ENCODE measurements at regions not wholly inside any gene's neighbourhood (a gene's known extent, or its start where the extent isn't known, plus 50 kb on each side); places are given as distances from the start of the nearest gene placed in this dataset.

DNA sequence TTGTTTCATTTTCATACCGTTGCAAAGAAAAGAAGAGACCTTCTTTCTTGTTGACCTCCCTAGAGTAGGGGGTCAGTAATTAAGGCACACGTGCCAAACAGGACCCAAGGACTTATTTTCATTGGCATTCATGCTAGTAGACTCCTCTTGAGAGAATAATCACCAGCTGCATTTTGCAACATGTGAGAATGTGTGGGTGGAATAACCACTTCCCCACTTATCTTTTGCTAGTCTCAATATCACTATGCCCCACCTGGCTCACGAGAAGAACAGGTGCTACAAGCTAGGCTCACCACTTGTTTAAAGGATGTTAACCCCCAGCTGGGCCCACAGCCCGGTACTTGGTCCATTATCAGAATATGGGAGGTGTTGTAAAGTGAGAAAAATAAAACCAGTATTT, 460.7 kb upstream of the MEF2C start:
- H3K4me1 Mint-ChIP-seq (ENCODE audit: unreplicated experiment), result peaks cover 37% of the 10 kb centered on the region
- H3K9me3 Mint-ChIP-seq (ENCODE audit: unreplicated experiment), result no peaks in the 10 kb centered on the region
- H3K27me3 Mint-ChIP-seq (ENCODE audit: unreplicated experiment), result no peaks in the 10 kb centered on the region
- no peak for DNase-seq (ENCODE audit: extremely low spot score, unreplicated experiment)
- peak overlapping the region; percentile 48 for H3K27ac Mint-ChIP-seq (ENCODE audit: unreplicated experiment)
- no peak overlapping the region for H3K4me3 Mint-ChIP-seq (ENCODE audit: unreplicated experiment)
- TF ChIP-seq, protein P1, sequence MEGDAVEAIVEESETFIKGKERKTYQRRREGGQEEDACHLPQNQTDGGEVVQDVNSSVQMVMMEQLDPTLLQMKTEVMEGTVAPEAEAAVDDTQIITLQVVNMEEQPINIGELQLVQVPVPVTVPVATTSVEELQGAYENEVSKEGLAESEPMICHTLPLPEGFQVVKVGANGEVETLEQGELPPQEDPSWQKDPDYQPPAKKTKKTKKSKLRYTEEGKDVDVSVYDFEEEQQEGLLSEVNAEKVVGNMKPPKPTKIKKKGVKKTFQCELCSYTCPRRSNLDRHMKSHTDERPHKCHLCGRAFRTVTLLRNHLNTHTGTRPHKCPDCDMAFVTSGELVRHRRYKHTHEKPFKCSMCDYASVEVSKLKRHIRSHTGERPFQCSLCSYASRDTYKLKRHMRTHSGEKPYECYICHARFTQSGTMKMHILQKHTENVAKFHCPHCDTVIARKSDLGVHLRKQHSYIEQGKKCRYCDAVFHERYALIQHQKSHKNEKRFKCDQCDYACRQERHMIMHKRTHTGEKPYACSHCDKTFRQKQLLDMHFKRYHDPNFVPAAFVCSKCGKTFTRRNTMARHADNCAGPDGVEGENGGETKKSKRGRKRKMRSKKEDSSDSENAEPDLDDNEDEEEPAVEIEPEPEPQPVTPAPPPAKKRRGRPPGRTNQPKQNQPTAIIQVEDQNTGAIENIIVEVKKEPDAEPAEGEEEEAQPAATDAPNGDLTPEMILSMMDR (IDR thresholded peaks at IDR 0.05), result no peak
- H3K36me3 Mint-ChIP-seq (ENCODE audit: unreplicated experiment), result no peaks in the 10 kb centered on the region

GRCh38 chr5:89342106-89342876, 459.3 kb upstream of the MEF2C start:
- no peak overlapping the region for H3K4me3 Mint-ChIP-seq (ENCODE audit: unreplicated experiment)
- H3K9me3 Mint-ChIP-seq (ENCODE audit: unreplicated experiment), result no peaks in the 10 kb centered on the region
- DNase-seq (ENCODE audit: extremely low spot score, unreplicated experiment), result no peak
- H3K27me3 Mint-ChIP-seq (ENCODE audit: unreplicated experiment), result no peaks in the 10 kb centered on the region
- H3K36me3 Mint-ChIP-seq (ENCODE audit: unreplicated experiment), result no peaks in the 10 kb centered on the region
- peak overlapping the region; percentile 73 for H3K27ac Mint-ChIP-seq (ENCODE audit: unreplicated experiment)
- H3K4me1 Mint-ChIP-seq (ENCODE audit: unreplicated experiment), result peaks cover 42% of the 10 kb centered on the region
- TF ChIP-seq, protein P1 (IDR thresholded peaks at IDR 0.05), result no peak

DNA sequence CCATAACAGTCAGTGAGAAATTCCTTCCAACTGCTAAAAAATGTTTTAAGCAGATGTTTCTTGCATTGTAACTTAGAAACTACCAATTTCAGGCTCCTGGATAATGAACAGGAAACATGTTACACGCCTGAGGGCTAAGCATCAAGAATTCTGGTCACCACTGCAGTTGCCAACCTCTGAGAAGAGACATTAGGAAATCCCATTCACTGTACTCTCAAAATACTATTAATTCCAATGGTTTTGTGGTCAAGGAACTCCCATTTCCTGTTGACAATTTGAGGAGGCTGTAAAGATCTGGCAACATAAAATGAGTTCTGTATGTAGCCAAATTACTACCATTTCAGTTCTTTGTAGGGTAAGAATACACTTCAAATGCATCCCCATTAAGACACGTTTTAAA, 456.0 kb upstream of the MEF2C start:
- Mint-ChIP-seq H3K27me3 (ENCODE audit: unreplicated experiment) (no peaks in the 10 kb centered on the region), H3K36me3 (ENCODE audit: unreplicated experiment) (no peaks in the 10 kb centered on the region), H3K9me3 (ENCODE audit: unreplicated experiment) (no peaks in the 10 kb centered on the region), H3K4me1 (ENCODE audit: unreplicated experiment) (peaks cover 42% of the 10 kb centered on the region), H3K27ac (ENCODE audit: unreplicated experiment) (no peak overlapping the region), H3K4me3 (ENCODE audit: unreplicated experiment) (no peak overlapping the region)
- DNase-seq (ENCODE audit: extremely low spot score, unreplicated experiment), result no peak
- TF ChIP-seq, protein P1 (IDR thresholded peaks at IDR 0.05), result no peak

DNA sequence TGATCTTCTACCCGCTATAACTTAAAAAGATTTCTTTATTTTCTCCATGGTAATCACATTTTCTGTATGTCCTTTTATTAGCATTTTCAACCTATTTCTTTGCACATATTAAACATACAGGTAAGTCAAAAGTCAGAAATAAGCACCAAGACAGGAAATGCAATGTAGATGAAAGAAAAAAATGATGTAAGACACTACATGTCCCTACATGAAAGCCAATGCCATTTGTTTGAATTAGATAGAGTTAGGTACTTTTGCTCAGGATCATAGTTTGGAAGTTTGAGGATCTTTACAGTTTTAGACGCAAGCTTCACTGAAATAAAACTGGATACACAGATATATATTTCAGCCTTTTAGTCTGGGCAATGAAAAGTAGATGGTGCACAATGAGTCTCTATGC, 453.1 kb upstream of the MEF2C start:
- H3K36me3 Mint-ChIP-seq (ENCODE audit: unreplicated experiment), result no peaks in the 10 kb centered on the region
- H3K27me3 Mint-ChIP-seq (ENCODE audit: unreplicated experiment), result no peaks in the 10 kb centered on the region
- TF ChIP-seq, protein P1 (IDR thresholded peaks at IDR 0.05), result no peak
- peaks cover 16% of the 10 kb centered on the region for H3K4me1 Mint-ChIP-seq (ENCODE audit: unreplicated experiment)
- no peak overlapping the region for H3K4me3 Mint-ChIP-seq (ENCODE audit: unreplicated experiment)
- H3K9me3 Mint-ChIP-seq (ENCODE audit: unreplicated experiment), result no peaks in the 10 kb centered on the region
- no peak overlapping the region for H3K27ac Mint-ChIP-seq (ENCODE audit: unreplicated experiment)
- no peak for DNase-seq (ENCODE audit: extremely low spot score, unreplicated experiment)

- TF ChIP-seq, protein P1 (IDR thresholded peaks at IDR 0.05), result no peak
- Mint-ChIP-seq H3K36me3 (ENCODE audit: unreplicated experiment) (no peaks in the 10 kb centered on the region), H3K9me3 (ENCODE audit: unreplicated experiment) (no peaks in the 10 kb centered on the region), H3K27me3 (ENCODE audit: unreplicated experiment) (no peaks in the 10 kb centered on the region), H3K27ac (ENCODE audit: unreplicated experiment) (no peak overlapping the region), H3K4me1 (ENCODE audit: unreplicated experiment) (peaks cover 7% of the 10 kb centered on the region), H3K4me3 (ENCODE audit: unreplicated experiment) (no peak overlapping the region)
- DNase-seq (ENCODE audit: extremely low spot score, unreplicated experiment), result no peak
Measured at GRCh38 chr5:89330140-89330539, 447.2 kb upstream of the MEF2C start.
